ENCODE measurements at regions not wholly inside any gene's neighbourhood (a gene's known extent, or its start where the extent isn't known, plus 50 kb on each side); places are given as distances from the start of the nearest gene placed in this dataset.

DNA sequence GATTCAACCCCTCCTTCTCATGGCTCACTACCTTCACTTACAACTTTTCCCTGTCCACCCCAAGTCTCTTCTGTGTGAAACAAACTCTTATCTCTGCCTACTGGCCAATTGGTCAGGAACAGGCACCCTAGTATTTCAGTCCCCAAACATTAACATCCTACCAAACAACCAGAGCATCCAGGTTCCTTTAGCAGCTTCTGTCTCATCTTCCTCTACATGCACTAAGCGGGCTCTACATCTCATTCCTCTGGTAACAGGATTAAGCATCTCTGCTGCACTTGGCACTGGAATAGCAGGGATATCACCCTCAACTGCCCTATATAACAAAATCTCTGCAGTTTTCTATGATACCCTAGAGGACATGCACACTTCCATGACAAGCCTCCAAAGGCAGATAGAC lies 116.2 kb downstream of the JRKL start:
- TF ChIP-seq CTCF (conservative IDR thresholded peaks at IDR 0.05; ENCODE audit: low read depth, low read length): no peak
- no peak for DNase-seq (ENCODE audit: low read depth)
- H3K4me3 ChIP-seq (ENCODE audit: low read depth, low read length): no peak overlapping the region

- H3K4me3 ChIP-seq (ENCODE audit: low read depth, low read length): no peak overlapping the region
- no peak for TF ChIP-seq CTCF (conservative IDR thresholded peaks at IDR 0.05; ENCODE audit: low read depth, low read length)
- DNase-seq (ENCODE audit: low read depth): no peak
These were observed 117.1 kb downstream of the JRKL start for GRCh38 chr11:96506953-96507354.

DNA sequence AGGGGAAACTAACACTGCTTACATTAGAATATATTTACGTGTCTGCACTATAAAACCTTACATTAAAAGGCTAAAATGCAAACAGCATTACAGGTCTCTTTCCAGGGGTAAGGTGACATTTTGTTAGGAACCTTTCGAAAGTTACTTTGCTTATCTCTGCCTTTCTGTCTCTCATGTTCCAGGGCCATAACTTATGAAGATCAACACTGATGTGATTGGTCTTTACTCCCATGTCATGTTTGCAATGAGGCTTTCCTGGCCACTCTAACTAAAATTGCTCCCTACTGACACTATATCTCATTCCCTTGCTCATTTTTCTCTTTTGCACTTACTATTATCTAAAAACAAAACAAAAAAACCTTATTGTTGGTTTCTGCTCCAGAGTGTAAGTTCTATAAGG lies 119.0 kb downstream of the JRKL start:
- H3K4me3 ChIP-seq (ENCODE audit: low read depth, low read length): no peak overlapping the region
- TF ChIP-seq CTCF (conservative IDR thresholded peaks at IDR 0.05; ENCODE audit: low read depth, low read length): no peak
- DNase-seq (ENCODE audit: low read depth): no peak

GRCh38 chr11:96520939-96521338 lies 131.1 kb downstream of the JRKL start:
- no peak for TF ChIP-seq CTCF (conservative IDR thresholded peaks at IDR 0.05; ENCODE audit: low read depth, low read length)
- no peak for DNase-seq (ENCODE audit: low read depth)
- H3K4me3 ChIP-seq (ENCODE audit: low read depth, low read length): no peak overlapping the region

DNA sequence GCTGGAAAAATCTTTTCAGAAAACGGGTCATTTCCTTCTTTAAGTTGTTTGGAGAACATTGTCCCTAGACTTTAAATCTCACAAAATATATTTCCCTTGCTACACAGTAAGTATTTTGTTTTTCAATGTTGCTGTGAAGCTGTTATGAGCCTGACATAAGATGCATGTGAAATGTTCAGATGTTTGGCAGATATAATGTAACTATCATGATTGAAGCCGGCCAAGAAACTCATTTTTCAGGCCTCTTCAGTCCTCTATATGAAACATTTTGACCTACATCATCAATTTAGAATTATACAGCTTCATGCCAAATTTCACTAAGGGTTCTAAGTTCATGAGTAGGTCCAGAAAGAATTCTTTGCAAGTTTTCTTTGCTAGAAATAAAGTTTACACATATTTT lies 133.8 kb downstream of the JRKL start:
- TF ChIP-seq CTCF (conservative IDR thresholded peaks at IDR 0.05; ENCODE audit: low read depth, low read length): no peak
- DNase-seq (ENCODE audit: low read depth): no peak
- no peak overlapping the region for H3K4me3 ChIP-seq (ENCODE audit: low read depth, low read length)

GRCh38 chr11:96524475-96524874 lies 134.7 kb downstream of the JRKL start:
- no peak overlapping the region for H3K4me3 ChIP-seq (ENCODE audit: low read depth, low read length)
- no peak for TF ChIP-seq CTCF (conservative IDR thresholded peaks at IDR 0.05; ENCODE audit: low read depth, low read length)
- no peak for DNase-seq (ENCODE audit: low read depth)

- H3K4me3 ChIP-seq (ENCODE audit: low read depth, low read length): no peak overlapping the region
- no peak for DNase-seq (ENCODE audit: low read depth)
- TF ChIP-seq CTCF (conservative IDR thresholded peaks at IDR 0.05; ENCODE audit: low read depth, low read length): no peak
These were observed 140.7 kb downstream of the JRKL start for GRCh38 chr11:96530473-96530872.
